CD14-positive monocyte (primary cell): ENCODE measurements at regions not wholly inside any gene's neighbourhood (a gene's known extent, or its start where the extent isn't known, plus 50 kb on each side); places are given as distances from the start of the nearest gene placed in this dataset.

Experiments
- DNase-seq, 3 donors: peaks; one replicate each; pipeline ENCODE4 v3.0.0-alpha.2; 2011 to 2022
- H2AFZ ChIP-seq: 2 replicates; pipeline ENCODE4 v1.6.0; 2012; ENCODE audit warnings: mild to moderate bottlenecking, low read depth, low read length, inconsistent platforms; ENCODE audit not compliant: insufficient read depth, poor library complexity, severe bottlenecking
- H3K27ac ChIP-seq, 2 donors: 1 replicate in 1 of 2; 2 replicates in 1 of 2; pipeline ENCODE4 v1.5.1; 2012 to 2013; ENCODE audit warnings: low read length in 2 of 2, control low read depth in 1 of 2, inconsistent platforms in 1 of 2, low read depth in 1 of 2, mild to moderate bottlenecking in 1 of 2
- H3K27me3 ChIP-seq, 2 donors: one replicate each; pipeline versions ENCODE4 v1.6.0 to v1.6.1; 2011 to 2013; ENCODE audit warnings: low read length in 2 of 2; ENCODE audit not compliant: control insufficient read depth in 2 of 2, insufficient read depth in 2 of 2
- H3K36me3 ChIP-seq, 2 donors: replicated peaks in 1 of 2; 1 replicate in 1 of 2; 2 replicates in 1 of 2; pipeline versions ENCODE4 v1.5.1 to v1.6.1; 2012 to 2013; ENCODE audit warnings: low read length in 2 of 2, control low read depth in 1 of 2, inconsistent platforms in 1 of 2, mild to moderate bottlenecking in 1 of 2; ENCODE audit not compliant: insufficient read depth in 2 of 2, control insufficient read depth in 1 of 2
- H3K4me1 ChIP-seq, 2 donors: 1 replicate in 1 of 2; 2 replicates in 1 of 2; pipeline versions ENCODE4 v1.5.1 to v1.6.1; 2012 to 2013; ENCODE audit warnings: low read length in 2 of 2, control low read depth in 1 of 2, inconsistent platforms in 1 of 2, mild to moderate bottlenecking in 1 of 2, moderate library complexity in 1 of 2; ENCODE audit not compliant: insufficient read depth in 2 of 2, control insufficient read depth in 1 of 2
- H3K4me2 ChIP-seq: replicated peaks from 2 replicates; pipeline ENCODE3; 2012; ENCODE audit warnings: low read length, moderate library complexity, mild to moderate bottlenecking; ENCODE audit not compliant: poor library complexity, severe bottlenecking; ENCODE audit errors: extremely low read depth
- H3K4me3 ChIP-seq, 3 experiments: fragments of 200-600 bp in 1 of 3; sonication (generic) in 1 of 3; replicated peaks in 1 of 3; 1 replicate in 2 of 3; 2 replicates in 1 of 3; pipeline ENCODE4 v1.5.1; 2011 to 2013; ENCODE audit warnings: low read length in 3 of 3, mild to moderate bottlenecking in 3 of 3, control low read depth in 2 of 3, low read depth in 2 of 3, inconsistent platforms in 1 of 3, moderate library complexity in 1 of 3
- H3K79me2 ChIP-seq: 2 replicates; pipeline ENCODE4 v1.6.0; 2012; ENCODE audit warnings: mild to moderate bottlenecking, control low read depth, inconsistent platforms, low read length, moderate library complexity; ENCODE audit not compliant: insufficient read depth
- H3K9ac ChIP-seq: 2 replicates; pipeline ENCODE4 v1.6.0; 2017; ENCODE audit warnings: low read length, mild to moderate bottlenecking; ENCODE audit not compliant: insufficient read depth, poor library complexity, severe bottlenecking
- H3K9me3 ChIP-seq, 2 donors: replicated peaks in 1 of 2; 1 replicate in 1 of 2; 2 replicates in 1 of 2; pipeline versions ENCODE4 v1.5.1 to v1.6.1; 2012 to 2013; ENCODE audit warnings: low read length in 2 of 2, control low read depth in 1 of 2; ENCODE audit not compliant: control insufficient read depth in 1 of 2, insufficient read depth in 1 of 2
- H4K20me1 ChIP-seq: 2 replicates; pipeline ENCODE4 v1.6.0; 2012; ENCODE audit warnings: mild to moderate bottlenecking, low read length, control low read depth, moderate library complexity; ENCODE audit not compliant: insufficient read depth
- H3K27ac Mint-ChIP-seq, 7 donors: one replicate each; pipeline ENCODE4 v1.8.0; 2020; ENCODE audit warnings: mild to moderate bottlenecking in 7 of 7, mixed read lengths in 7 of 7, moderate library complexity in 6 of 7, inconsistent platforms in 2 of 7
- H3K27me3 Mint-ChIP-seq, 3 donors: one replicate each; pipeline ENCODE4 v1.8.0; 2021 to 2022; ENCODE audit warnings: low read depth in 3 of 3, mild to moderate bottlenecking in 3 of 3, mixed read lengths in 3 of 3, moderate library complexity in 3 of 3, inconsistent platforms in 1 of 3
- H3K36me3 Mint-ChIP-seq, 2 donors: one replicate each; pipeline ENCODE4 v1.8.0; 2020; ENCODE audit warnings: mixed read lengths in 2 of 2, inconsistent platforms in 1 of 2, mild to moderate bottlenecking in 1 of 2
- H3K4me1 Mint-ChIP-seq: one replicate; pipeline ENCODE4 v1.8.0; 2020; ENCODE audit warnings: mild to moderate bottlenecking, mixed read lengths
- H3K4me3 Mint-ChIP-seq, 2 donors: one replicate each; pipeline ENCODE4 v1.8.0; 2020; ENCODE audit warnings: mild to moderate bottlenecking in 2 of 2, mixed read lengths in 2 of 2, moderate library complexity in 1 of 2
- H3K9me3 Mint-ChIP-seq, 7 donors: one replicate each; pipeline ENCODE4 v1.8.0; 2020 to 2022; ENCODE audit warnings: mixed read lengths in 7 of 7, mild to moderate bottlenecking in 6 of 7, moderate library complexity in 6 of 7, inconsistent platforms in 2 of 7
- CTCF ChIP-seq: fragments of 200-600 bp; IDR thresholded peaks from one replicate; pipeline ENCODE4 v1.8.0; 2022; ENCODE audit warnings: antibody characterized with exemption, mild to moderate bottlenecking
- WGBS: methylation state at CpG from one replicate; pipeline ENCODE4 v1.1.5; 2013; ENCODE audit warnings: missing lambda C conversion rate; ENCODE audit not compliant: insufficient coverage; 5-methylcytosine and 5-hydroxymethylcytosine counted together
- intact Hi-C, 2 donors: fragments of 100-400 bp; cut with micrococcal nuclease; formaldehyde crosslinking; loops; one replicate each; pipeline versions ENCODE4 v1.15.0 to v1.15.1; 2023

GRCh38 chr15:98272625-98273024 is 312.1 kb downstream of the ARRDC4 start:
- intact Hi-C loops: no loop called here
- Histone ChIP-seq H4K20me1 (no peaks in the 10 kb centered on the region), H3K4me3 (no peak overlapping the region), H3K4me2 (no peak overlapping the region), H3K36me3 (no peaks in the 10 kb centered on the region), H3K9ac (no peak overlapping the region), H3K9me3 (peaks cover 3 to 12% of the 10 kb centered on the region in 2 donors), H2AFZ (no peak overlapping the region), H3K79me2 (no peaks in the 10 kb centered on the region), H3K27ac (no peak overlapping the region), H3K4me1 (no peaks in the 10 kb centered on the region), H3K27me3 (no peaks in the 10 kb centered on the region)
- WGBS: no CpG with 5 or more reads among the region's 4 CpGs
- Mint-ChIP-seq H3K27me3 (no peaks in the 10 kb centered on the region), H3K36me3 (no peaks in the 10 kb centered on the region), H3K9me3 (peaks cover 4 to 18% (median 10%) of the 10 kb centered on the region in 7 donors), H3K27ac (no peak overlapping the region), H3K4me3 (no peak overlapping the region), H3K4me1 (no peaks in the 10 kb centered on the region)
- TF ChIP-seq CTCF: no peak
- no peak for DNase-seq

DNA sequence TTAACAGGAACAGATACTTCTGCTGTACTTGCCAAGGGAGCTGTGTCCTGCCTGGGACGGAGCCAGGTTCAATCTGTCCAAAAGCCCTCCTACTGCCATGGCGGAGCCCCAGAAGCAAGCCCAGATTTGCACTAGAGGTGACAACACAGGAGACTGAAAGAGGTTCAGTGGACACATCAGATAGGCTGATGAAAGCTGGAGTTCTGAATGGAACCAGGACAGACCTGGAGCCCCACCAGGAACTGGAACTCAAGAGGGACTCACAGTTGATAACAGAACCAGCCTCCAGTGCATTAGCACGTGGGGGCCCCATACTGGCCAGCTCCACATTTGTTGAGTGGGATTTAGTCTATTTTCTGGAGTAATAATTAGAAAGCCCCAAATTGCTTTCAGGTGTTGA is 315.5 kb downstream of the ARRDC4 start:
- TF ChIP-seq CTCF: no peak
- Histone ChIP-seq H3K9ac (no peak overlapping the region), H2AFZ (no peak overlapping the region), H3K4me1 (no peaks in the 10 kb centered on the region), H3K9me3 (no peaks in the 10 kb centered on the region), H4K20me1 (no peaks in the 10 kb centered on the region), H3K27me3 (no peaks in the 10 kb centered on the region), H3K4me3 (no peak overlapping the region), H3K36me3 (no peaks in the 10 kb centered on the region), H3K27ac (no peak overlapping the region), H3K79me2 (no peaks in the 10 kb centered on the region), H3K4me2 (no peak overlapping the region)
- no peak overlapping the region for H3K4me3 Mint-ChIP-seq
- intact Hi-C loops: no loop called here
- H3K9me3 Mint-ChIP-seq: peaks cover 0 to 8% (median 2%) of the 10 kb centered on the region in 7 donors
- H3K27ac Mint-ChIP-seq: no peak overlapping the region
- no peaks in the 10 kb centered on the region for H3K4me1 Mint-ChIP-seq
- 88% methylated on average over 3 of the region's 3 CpGs for WGBS
- no peak for DNase-seq
- H3K36me3 Mint-ChIP-seq: no peaks in the 10 kb centered on the region
- peaks cover 0 to 6% (median 2%) of the 10 kb centered on the region in 3 donors for H3K27me3 Mint-ChIP-seq
